ENCODE measurements at regions not wholly inside any gene's neighbourhood (a gene's known extent, or its start where the extent isn't known, plus 50 kb on each side); places are given as distances from the start of the nearest gene placed in this dataset.

- H3K9me3 Mint-ChIP-seq = peaks cover 0 to 3% (median 0%) of the 10 kb centered on the region in 9 donors
Measured at GRCh38 chr12:105840384-105840783, 298.4 kb downstream of the NUAK1 start.

GRCh38 chr12:105841840-105842239, 296.9 kb downstream of the NUAK1 start:
- Mint-ChIP-seq H3K27ac (no peak overlapping the region), H3K27me3 (peaks cover 0 to 33% (median 0%) of the 10 kb centered on the region in 5 donors), H3K4me3 (no peak overlapping the region), H3K9me3 (no peaks in the 10 kb centered on the region), H3K4me1 (no peaks in the 10 kb centered on the region), H3K36me3 (no peaks in the 10 kb centered on the region)
- no peak for ATAC-seq
- POLR2A ChIA-PET = no interaction called here
- no peak for DNase-seq

More at GRCh38 chr12:105840384-105840783, 298.4 kb downstream of the NUAK1 start:
- no peak overlapping the region for H3K27ac Mint-ChIP-seq
- peaks cover 0 to 33% (median 0%) of the 10 kb centered on the region in 5 donors for H3K27me3 Mint-ChIP-seq
- no peaks in the 10 kb centered on the region for H3K4me1 Mint-ChIP-seq
- POLR2A ChIA-PET = no interaction called here
- no peak overlapping the region for H3K4me3 Mint-ChIP-seq
- ATAC-seq = no peak
- H3K36me3 Mint-ChIP-seq = no peaks in the 10 kb centered on the region
- DNase-seq = no peak

GRCh38 chr12:105843561-105843960, 295.2 kb downstream of the NUAK1 start:
- Mint-ChIP-seq H3K4me1 (no peaks in the 10 kb centered on the region), H3K27me3 (peaks cover 0 to 19% (median 0%) of the 10 kb centered on the region in 5 donors), H3K4me3 (no peak overlapping the region), H3K9me3 (no peaks in the 10 kb centered on the region), H3K36me3 (no peaks in the 10 kb centered on the region), H3K27ac (no peak overlapping the region)
- POLR2A ChIA-PET = no interaction called here
- no peak for DNase-seq
- ATAC-seq = no peak

DNA sequence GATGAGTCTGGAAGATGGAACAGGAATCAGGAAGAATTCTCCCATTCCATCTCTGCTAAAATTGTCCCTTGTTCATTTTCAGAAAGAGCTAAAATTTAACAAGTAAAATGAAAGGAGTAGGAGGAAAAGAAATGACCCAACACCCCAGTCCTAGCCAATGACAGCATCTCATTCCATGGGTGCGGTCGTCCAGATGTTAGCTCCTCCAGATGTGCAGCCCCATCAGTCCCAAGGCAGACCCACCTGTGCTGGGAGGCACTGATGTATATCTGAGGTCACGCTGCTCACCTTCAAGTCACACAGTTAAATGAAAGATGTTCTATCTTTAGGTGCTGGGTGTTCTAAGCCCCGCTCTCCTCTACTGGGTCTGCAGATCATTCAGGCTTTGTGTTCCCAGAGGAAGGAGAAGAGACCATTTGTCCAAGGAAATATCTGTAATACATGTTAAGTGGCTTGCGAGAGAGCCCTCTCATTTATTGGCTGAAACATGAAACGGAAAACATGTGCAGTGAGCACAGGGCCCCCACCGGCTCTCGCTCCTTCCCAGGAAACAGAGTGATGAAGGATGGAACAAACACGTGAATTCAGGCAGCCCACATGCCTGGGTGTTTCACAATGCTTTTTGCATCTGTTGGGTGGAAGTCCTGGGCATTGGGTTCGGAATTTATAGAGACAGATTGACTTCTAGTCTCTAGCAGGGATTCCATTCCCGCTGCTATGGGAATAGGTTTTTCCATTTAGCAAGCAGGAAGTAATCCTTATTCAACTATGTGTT, 294.6 kb downstream of the NUAK1 start:
- Mint-ChIP-seq H3K9me3 (no peaks in the 10 kb centered on the region), H3K27ac (no peak overlapping the region)

GRCh38 chr12:105846331-105846730, 292.4 kb downstream of the NUAK1 start:
- no peak overlapping the region for H3K27ac Mint-ChIP-seq
- peaks cover 0 to 14% (median 7%) of the 10 kb centered on the region in 5 donors for H3K27me3 Mint-ChIP-seq
- POLR2A ChIA-PET = no interaction called here
- H3K4me1 Mint-ChIP-seq = no peaks in the 10 kb centered on the region
- H3K9me3 Mint-ChIP-seq = no peaks in the 10 kb centered on the region
- no peak for DNase-seq
- H3K4me3 Mint-ChIP-seq = no peak overlapping the region
- no peak for ATAC-seq
- H3K36me3 Mint-ChIP-seq = no peaks in the 10 kb centered on the region

More for the DNA sequence above, 294.6 kb downstream of the NUAK1 start:
- no peaks in the 10 kb centered on the region for H3K4me1 Mint-ChIP-seq
- H3K27me3 Mint-ChIP-seq = peaks cover 0 to 13% (median under 1%) of the 10 kb centered on the region in 5 donors
- ATAC-seq (no peak), DNase-seq (no peak)
- no peak overlapping the region for H3K4me3 Mint-ChIP-seq
- no peaks in the 10 kb centered on the region for H3K36me3 Mint-ChIP-seq
- POLR2A ChIA-PET = no interaction called here

GRCh38 chr12:105847068-105847467, 291.7 kb downstream of the NUAK1 start:
- Mint-ChIP-seq H3K27ac (no peak overlapping the region), H3K4me1 (no peaks in the 10 kb centered on the region), H3K36me3 (no peaks in the 10 kb centered on the region), H3K27me3 (peaks cover 0 to 14% (median 6%) of the 10 kb centered on the region in 5 donors), H3K4me3 (no peak overlapping the region), H3K9me3 (no peaks in the 10 kb centered on the region)
- ATAC-seq (no peak), DNase-seq (no peak)
- POLR2A ChIA-PET = no interaction called here

DNA sequence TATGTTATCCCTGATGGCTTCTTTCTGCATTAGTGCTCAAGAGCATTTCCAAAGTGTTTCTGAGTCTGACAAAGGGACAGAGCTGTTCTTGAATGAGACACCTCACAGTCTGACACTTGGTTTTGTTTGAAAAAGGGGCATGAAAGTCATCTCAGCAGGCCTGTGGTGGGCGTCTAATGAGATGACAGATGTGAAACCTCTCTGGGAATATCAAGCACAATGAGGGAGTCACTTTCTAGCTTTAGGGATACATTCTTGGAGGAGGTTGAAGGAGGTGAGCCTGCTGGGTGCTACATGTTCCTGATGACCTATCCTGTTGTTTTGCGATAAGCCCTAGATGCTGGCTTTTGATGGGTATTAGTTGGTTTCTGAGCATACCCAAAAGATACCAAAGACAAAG, 290.5 kb downstream of the NUAK1 start:
- no peak for ATAC-seq
- Mint-ChIP-seq H3K27ac (no peak overlapping the region), H3K36me3 (no peaks in the 10 kb centered on the region), H3K27me3 (peaks cover 0 to 11% (median 1%) of the 10 kb centered on the region in 5 donors), H3K4me1 (no peaks in the 10 kb centered on the region), H3K4me3 (no peak overlapping the region), H3K9me3 (no peaks in the 10 kb centered on the region)
- no peak for DNase-seq
- POLR2A ChIA-PET = no interaction called here

DNA sequence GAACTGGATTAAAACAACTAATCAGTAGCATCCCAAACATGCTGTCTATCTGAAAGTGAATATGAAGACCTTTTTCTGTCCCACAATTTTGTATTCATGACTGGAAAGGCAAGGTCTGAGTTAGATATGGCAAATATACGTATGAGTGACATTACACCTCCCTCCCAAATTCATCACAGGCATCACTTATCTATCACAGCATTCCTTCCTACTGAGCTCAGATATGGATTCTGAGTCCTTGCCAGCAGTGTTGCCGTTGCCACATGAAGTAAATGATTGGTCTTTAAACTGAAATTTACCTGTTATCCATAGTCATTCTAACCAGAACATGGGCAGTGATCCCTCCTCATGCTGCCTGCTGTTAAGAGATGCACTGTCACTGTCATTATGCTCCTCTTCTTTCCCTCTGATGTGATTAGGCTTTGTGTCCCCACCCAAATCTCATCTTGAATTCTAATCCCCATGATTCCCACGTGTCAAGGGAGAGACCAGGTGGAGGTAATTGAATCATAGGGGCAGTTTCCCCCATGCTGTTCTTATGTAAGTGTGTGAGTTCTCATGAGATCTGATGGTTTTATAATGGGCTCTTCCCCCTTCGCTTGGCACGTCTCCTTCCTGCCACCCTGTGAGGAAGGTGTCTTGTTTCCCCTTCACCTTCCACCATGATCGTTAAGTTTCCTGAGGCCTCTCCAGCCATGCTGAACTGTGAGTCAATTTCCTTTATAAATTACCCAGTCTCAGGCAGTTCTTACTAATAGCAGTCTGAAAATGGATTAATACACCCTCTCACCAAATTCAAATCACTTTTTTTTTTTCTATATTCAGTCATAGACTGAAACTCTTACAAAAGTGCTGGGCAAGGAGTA, 288.4 kb downstream of the NUAK1 start:
- H3K27me3 Mint-ChIP-seq = peaks cover 0 to 12% (median 4%) of the 10 kb centered on the region in 5 donors
- no peaks in the 10 kb centered on the region for H3K9me3 Mint-ChIP-seq
- POLR2A ChIA-PET = no interaction called here
- H3K4me3 Mint-ChIP-seq = no peak overlapping the region
- no peaks in the 10 kb centered on the region for H3K36me3 Mint-ChIP-seq
- no peak overlapping the region for H3K27ac Mint-ChIP-seq
- H3K4me1 Mint-ChIP-seq = no peaks in the 10 kb centered on the region
- no peak for ATAC-seq
- no peak for DNase-seq

GRCh38 chr12:105852496-105852895, 286.3 kb downstream of the NUAK1 start:
- H3K27me3 Mint-ChIP-seq = peaks cover 3 to 19% (median 8%) of the 10 kb centered on the region in 5 donors
- peaks cover 0 to 10% (median 0%) of the 10 kb centered on the region in 9 donors for H3K9me3 Mint-ChIP-seq
- H3K4me3 Mint-ChIP-seq = no peak overlapping the region
- H3K4me1 Mint-ChIP-seq = no peaks in the 10 kb centered on the region
- POLR2A ChIA-PET = no interaction called here
- H3K36me3 Mint-ChIP-seq = no peaks in the 10 kb centered on the region
- no peak overlapping the region for H3K27ac Mint-ChIP-seq
- DNase-seq = no peak
- ATAC-seq = no peak

DNA sequence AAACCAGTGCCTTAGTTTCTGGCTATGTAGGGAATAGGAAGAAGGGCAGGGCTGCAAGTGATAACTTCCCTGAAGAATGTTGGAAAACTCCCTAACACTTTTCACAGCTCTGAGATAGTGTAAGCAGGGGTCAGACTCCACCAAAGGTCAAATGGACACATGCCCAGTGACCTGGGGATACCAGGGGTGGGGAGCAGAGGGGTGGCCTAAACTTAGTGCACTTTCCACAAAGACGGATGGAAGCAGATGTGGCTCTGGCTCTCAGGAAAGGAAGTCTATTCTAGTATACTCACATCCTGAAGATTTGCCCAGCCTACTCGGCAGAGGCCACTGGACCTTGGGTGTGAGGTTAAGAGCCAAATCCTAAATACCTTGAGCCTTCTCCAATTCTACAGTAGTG, 285.8 kb downstream of the NUAK1 start:
- H3K36me3 Mint-ChIP-seq = no peaks in the 10 kb centered on the region
- no peak overlapping the region for H3K27ac Mint-ChIP-seq
- POLR2A ChIA-PET = no interaction called here
- no peaks in the 10 kb centered on the region for H3K4me1 Mint-ChIP-seq
- no peak overlapping the region for H3K4me3 Mint-ChIP-seq
- peaks cover 0 to 10% (median 0%) of the 10 kb centered on the region in 9 donors for H3K9me3 Mint-ChIP-seq
- no peak for ATAC-seq
- no peak for DNase-seq
- peaks cover 3 to 19% (median 8%) of the 10 kb centered on the region in 5 donors for H3K27me3 Mint-ChIP-seq

GRCh38 chr12:105854071-105854470, 284.7 kb downstream of the NUAK1 start:
- Mint-ChIP-seq H3K27ac (no peak overlapping the region), H3K36me3 (no peaks in the 10 kb centered on the region), H3K4me3 (no peak overlapping the region), H3K27me3 (peaks cover 3 to 19% (median 8%) of the 10 kb centered on the region in 5 donors), H3K9me3 (peaks cover 0 to 10% (median 0%) of the 10 kb centered on the region in 9 donors), H3K4me1 (no peaks in the 10 kb centered on the region)
- ATAC-seq (no peak), DNase-seq (no peak)
- POLR2A ChIA-PET = no interaction called here

DNA sequence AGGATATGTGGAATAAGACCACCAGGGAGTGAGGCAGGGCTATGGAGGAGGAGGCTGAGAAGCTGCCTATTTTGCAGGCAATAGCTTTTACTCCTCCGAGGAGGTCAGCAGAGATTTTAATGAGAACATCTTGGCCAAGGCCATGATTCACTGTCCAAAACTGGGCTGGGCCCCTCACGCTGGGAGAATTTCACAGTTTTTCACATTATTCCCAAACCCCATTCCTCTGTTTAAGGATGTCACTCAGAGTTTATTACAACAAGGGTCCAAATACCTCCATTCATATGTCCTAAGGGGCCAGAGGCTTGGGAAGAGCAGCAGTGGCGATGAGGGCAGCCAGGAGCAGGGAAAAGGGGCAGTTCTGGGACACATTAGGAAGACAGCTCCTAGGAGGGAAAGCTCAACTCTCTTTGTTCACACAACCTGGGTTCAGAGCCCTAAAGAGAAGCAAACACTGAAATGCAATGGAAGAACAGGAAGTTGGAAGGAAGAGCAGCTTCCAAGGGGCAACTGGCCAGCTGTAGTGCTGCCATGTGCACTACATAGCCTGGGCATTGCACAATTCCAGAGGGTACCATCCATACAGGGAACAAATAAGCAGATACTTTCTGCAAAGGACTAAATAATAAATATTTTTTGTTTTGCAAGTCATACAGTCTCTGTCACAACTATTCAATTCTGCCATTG, 283.2 kb downstream of the NUAK1 start:
- Mint-ChIP-seq H3K36me3 (no peaks in the 10 kb centered on the region), H3K27ac (no peak overlapping the region), H3K4me3 (no peak overlapping the region), H3K9me3 (peaks cover 0 to 10% (median 0%) of the 10 kb centered on the region in 9 donors), H3K4me1 (no peaks in the 10 kb centered on the region), H3K27me3 (peaks cover 3 to 20% (median 9%) of the 10 kb centered on the region in 5 donors)
- POLR2A ChIA-PET = no interaction called here
- DNase-seq = no peak
- no peak for ATAC-seq

GRCh38 chr12:105856048-105856405, 282.7 kb downstream of the NUAK1 start:
- DNase-seq (no peak), ATAC-seq (no peak)
- Mint-ChIP-seq H3K27ac (no peak overlapping the region), H3K9me3 (peaks cover 0 to 10% (median 0%) of the 10 kb centered on the region in 9 donors), H3K36me3 (no peaks in the 10 kb centered on the region), H3K27me3 (peaks cover 3 to 15% (median 9%) of the 10 kb centered on the region in 5 donors), H3K4me3 (no peak overlapping the region), H3K4me1 (no peaks in the 10 kb centered on the region)
- POLR2A ChIA-PET = no interaction called here
